ENCODE measurements at regions not wholly inside any gene's neighbourhood (a gene's known extent, or its start where the extent isn't known, plus 50 kb on each side); places are given as distances from the start of the nearest gene placed in this dataset.

DNA sequence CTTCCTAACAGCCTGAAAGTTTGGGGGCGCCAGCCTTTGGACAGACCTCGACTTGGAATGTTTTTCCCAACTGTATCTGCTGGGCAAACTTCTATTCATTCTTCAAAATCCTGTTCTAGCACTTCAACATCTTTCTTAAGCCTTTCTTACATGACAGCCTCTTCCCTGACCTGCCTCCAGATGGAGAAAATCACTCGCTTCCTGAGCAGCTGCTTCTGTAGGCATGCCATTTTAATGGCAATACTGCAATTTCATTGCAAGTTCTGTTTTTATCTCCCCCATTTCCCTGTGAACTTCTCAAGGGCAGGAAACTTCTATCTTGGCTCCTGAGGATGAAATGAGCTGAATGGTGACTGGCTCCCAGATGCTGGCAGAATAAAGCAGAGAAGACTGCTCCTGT lies 128.8 kb upstream of the ASIC2 start:
- H3K27ac ChIP-seq, result no peak overlapping the region
- no peaks in the 10 kb centered on the region for H3K36me3 ChIP-seq (ENCODE audit: low read depth, missing control alignments)
- no peaks in the 10 kb centered on the region for H3K27me3 ChIP-seq
- intact Hi-C loops (cut with DNase I; ENCODE audit: low total_unique reads), result no loop called here
- no peaks in the 10 kb centered on the region for H3K4me1 ChIP-seq
- no peak for DNase-seq
- H3K4me3 ChIP-seq, result no peak overlapping the region
- WGBS, 2 donors, result 73 to 76% methylated on average over 3 of the region's 3 CpGs
- H3K9me3 ChIP-seq, result no peaks in the 10 kb centered on the region
- no peak for TF ChIP-seq POLR2A (IDR thresholded peaks at IDR 0.05)
- TF ChIP-seq, protein P1, sequence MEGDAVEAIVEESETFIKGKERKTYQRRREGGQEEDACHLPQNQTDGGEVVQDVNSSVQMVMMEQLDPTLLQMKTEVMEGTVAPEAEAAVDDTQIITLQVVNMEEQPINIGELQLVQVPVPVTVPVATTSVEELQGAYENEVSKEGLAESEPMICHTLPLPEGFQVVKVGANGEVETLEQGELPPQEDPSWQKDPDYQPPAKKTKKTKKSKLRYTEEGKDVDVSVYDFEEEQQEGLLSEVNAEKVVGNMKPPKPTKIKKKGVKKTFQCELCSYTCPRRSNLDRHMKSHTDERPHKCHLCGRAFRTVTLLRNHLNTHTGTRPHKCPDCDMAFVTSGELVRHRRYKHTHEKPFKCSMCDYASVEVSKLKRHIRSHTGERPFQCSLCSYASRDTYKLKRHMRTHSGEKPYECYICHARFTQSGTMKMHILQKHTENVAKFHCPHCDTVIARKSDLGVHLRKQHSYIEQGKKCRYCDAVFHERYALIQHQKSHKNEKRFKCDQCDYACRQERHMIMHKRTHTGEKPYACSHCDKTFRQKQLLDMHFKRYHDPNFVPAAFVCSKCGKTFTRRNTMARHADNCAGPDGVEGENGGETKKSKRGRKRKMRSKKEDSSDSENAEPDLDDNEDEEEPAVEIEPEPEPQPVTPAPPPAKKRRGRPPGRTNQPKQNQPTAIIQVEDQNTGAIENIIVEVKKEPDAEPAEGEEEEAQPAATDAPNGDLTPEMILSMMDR (IDR thresholded peaks at IDR 0.05), result no peak

DNA sequence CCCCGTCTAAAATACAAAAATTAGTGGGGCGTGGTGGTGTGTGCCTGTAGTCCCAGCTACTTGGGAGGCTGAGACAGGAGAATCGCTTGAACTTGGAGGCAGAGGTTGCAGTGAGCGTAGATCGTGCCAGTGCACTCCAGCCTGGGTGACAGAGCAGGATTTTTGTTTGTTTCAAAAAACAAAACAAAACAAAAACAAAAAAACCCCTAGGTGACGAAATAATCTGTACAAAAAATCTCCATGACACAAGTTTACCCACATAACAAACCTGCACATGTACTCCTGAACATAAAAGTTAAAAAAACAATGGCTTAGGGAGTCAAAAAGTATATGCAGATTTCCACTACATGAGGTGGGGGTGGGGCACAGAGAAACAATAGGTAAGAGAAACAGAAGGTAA lies 140.5 kb upstream of the ASIC2 start:
- intact Hi-C loops (cut with DNase I; ENCODE audit: low total_unique reads), result no loop called here
- Histone ChIP-seq H3K36me3 (ENCODE audit: low read depth, missing control alignments) (no peaks in the 10 kb centered on the region), H3K9me3 (no peaks in the 10 kb centered on the region), H3K27ac (no peak overlapping the region), H3K27me3 (no peaks in the 10 kb centered on the region), H3K4me3 (no peak overlapping the region), H3K4me1 (no peaks in the 10 kb centered on the region)
- TF ChIP-seq POLR2A (IDR thresholded peaks at IDR 0.05), result no peak
- TF ChIP-seq, protein P1 (IDR thresholded peaks at IDR 0.05), result no peak
- no peak for DNase-seq
- WGBS, 2 donors, result 75 to 83% methylated on average over 6 of the region's 6 CpGs

DNA sequence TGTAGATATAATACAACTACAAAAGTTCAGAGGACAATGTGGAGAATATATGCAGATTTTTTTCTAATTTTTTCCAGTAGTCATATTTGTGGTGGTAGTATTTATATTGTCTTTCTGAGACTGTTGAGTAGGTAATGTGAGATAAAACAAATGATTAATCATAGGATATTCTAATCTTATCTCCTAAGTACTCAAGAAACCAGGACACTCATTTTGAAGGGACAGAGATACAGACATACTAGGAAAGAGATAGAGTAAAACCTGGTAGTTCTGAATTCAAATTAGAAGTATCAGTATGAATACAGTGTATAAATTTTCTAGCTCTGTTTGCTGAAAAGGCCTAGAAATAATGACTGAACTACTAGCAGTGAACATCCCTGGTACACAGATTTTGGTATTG lies 141.7 kb upstream of the ASIC2 start:
- TF ChIP-seq, protein P1 (IDR thresholded peaks at IDR 0.05), result no peak
- TF ChIP-seq POLR2A (IDR thresholded peaks at IDR 0.05), result no peak
- no peak for DNase-seq
- no peaks in the 10 kb centered on the region for H3K9me3 ChIP-seq
- H3K4me1 ChIP-seq, result no peaks in the 10 kb centered on the region
- no peak overlapping the region for H3K4me3 ChIP-seq
- no peaks in the 10 kb centered on the region for H3K36me3 ChIP-seq (ENCODE audit: low read depth, missing control alignments)
- intact Hi-C loops (cut with DNase I; ENCODE audit: low total_unique reads), result no loop called here
- H3K27ac ChIP-seq, result no peak overlapping the region
- H3K27me3 ChIP-seq, result no peaks in the 10 kb centered on the region

DNA sequence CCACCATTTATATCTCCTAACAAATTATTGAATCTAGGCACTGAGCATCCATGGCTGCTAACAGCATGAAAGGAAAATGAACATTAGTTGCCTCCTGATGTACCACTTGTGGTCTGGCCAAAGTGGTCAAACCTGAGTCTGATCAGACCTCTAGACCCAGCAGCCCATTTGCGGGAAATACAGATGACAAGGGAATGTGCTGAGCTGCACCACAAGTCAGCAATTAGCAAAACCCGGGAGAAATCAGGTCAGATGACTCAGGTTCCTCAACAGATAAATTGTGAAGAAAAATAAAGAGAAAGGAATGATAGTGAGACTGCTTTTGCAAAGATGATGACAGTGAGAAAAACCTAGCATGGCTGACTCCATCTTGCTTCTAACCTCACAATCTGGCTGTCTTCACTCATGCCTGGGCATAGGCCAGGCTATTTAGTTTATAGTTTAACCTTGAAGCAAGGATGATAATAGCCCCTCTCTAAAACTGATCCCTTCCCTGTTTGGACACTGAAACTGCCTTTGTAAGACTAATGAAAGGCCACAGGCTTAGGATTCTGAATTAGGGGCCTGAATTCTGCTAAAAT lies 142.7 kb upstream of the ASIC2 start:
- Histone ChIP-seq H3K4me3 (no peak overlapping the region), H3K27me3 (no peaks in the 10 kb centered on the region), H3K9me3 (no peaks in the 10 kb centered on the region), H3K36me3 (ENCODE audit: low read depth, missing control alignments) (no peaks in the 10 kb centered on the region), H3K4me1 (no peaks in the 10 kb centered on the region), H3K27ac (no peak overlapping the region)
- intact Hi-C loops (cut with DNase I; ENCODE audit: low total_unique reads), result no loop called here
- no peak for DNase-seq
- 63 to 78% methylated on average over 2 of the region's 2 CpGs for WGBS, 2 donors
- TF ChIP-seq, protein P1 (IDR thresholded peaks at IDR 0.05), result no peak
- no peak for TF ChIP-seq POLR2A (IDR thresholded peaks at IDR 0.05)

DNA sequence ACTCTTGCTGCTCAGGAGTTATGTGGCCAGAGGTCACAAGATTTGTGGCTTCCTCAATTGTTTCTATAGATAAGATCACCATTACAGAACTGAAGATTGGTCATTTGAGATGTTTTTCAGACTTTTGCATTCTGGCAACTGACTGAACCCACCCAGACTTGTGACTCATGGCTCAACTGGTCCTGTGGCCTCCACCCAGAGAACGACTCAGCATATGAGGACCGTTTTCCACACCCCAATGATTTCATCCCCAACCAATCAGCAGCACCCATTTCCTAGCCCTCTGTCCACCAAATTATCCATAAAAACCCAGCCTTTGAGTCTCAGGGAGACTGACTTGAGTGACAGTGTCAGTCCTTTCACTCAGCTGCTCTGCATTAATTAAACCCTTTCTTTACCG lies 143.2 kb upstream of the ASIC2 start:
- Histone ChIP-seq H3K9me3 (no peaks in the 10 kb centered on the region), H3K4me1 (no peaks in the 10 kb centered on the region), H3K27ac (no peak overlapping the region), H3K36me3 (ENCODE audit: low read depth, missing control alignments) (no peaks in the 10 kb centered on the region), H3K4me3 (no peak overlapping the region), H3K27me3 (no peaks in the 10 kb centered on the region)
- TF ChIP-seq POLR2A (IDR thresholded peaks at IDR 0.05), result no peak
- TF ChIP-seq, protein P1 (IDR thresholded peaks at IDR 0.05), result no peak
- 74 to 86% methylated on average over 3 of the region's 3 CpGs for WGBS, 2 donors
- intact Hi-C loops (cut with DNase I; ENCODE audit: low total_unique reads), result no loop called here
- no peak for DNase-seq

All from testis (tissue), 2 donors.